ENCODE measurements at regions not wholly inside any gene's neighbourhood (a gene's known extent, or its start where the extent isn't known, plus 50 kb on each side); places are given as distances from the start of the nearest gene placed in this dataset.

DNA sequence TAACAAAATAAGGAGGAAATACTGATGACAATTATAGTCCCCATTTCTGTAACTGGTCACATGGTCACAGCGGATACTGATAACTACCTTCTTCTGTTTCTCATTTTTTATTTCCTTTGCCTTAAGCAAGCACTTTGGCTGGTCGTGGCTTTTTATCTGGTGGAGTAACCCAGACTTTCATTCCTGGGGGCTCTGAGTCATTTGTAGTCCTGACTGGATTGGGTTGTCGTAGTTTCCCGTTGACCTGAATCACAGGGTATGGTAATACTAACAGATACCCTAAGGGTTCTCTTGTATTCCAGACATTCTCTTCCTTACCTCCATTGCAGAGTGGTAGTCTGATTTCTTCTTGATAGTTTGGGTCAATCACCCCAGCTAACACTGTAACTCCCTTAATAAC, 500.3 kb upstream of the ADGRB3 start:
- no peak for TF ChIP-seq ZNF687 (IDR thresholded peaks at IDR 0.05)
- TF ChIP-seq ESRRA (IDR thresholded peaks at IDR 0.05; ENCODE audit: low read length): no peak
- TF ChIP-seq, protein P1, sequence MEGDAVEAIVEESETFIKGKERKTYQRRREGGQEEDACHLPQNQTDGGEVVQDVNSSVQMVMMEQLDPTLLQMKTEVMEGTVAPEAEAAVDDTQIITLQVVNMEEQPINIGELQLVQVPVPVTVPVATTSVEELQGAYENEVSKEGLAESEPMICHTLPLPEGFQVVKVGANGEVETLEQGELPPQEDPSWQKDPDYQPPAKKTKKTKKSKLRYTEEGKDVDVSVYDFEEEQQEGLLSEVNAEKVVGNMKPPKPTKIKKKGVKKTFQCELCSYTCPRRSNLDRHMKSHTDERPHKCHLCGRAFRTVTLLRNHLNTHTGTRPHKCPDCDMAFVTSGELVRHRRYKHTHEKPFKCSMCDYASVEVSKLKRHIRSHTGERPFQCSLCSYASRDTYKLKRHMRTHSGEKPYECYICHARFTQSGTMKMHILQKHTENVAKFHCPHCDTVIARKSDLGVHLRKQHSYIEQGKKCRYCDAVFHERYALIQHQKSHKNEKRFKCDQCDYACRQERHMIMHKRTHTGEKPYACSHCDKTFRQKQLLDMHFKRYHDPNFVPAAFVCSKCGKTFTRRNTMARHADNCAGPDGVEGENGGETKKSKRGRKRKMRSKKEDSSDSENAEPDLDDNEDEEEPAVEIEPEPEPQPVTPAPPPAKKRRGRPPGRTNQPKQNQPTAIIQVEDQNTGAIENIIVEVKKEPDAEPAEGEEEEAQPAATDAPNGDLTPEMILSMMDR (IDR thresholded peaks at IDR 0.05 in 2 of 3, conservative IDR thresholded peaks at IDR 0.05 in 1 of 3; ENCODE audit: control insufficient read depth in 2 of 3, extremely low read depth in 1 of 3, insufficient read depth in 1 of 3, low read depth in 3 of 3, low read length in 3 of 3): no peak
- TF ChIP-seq E2F8 (IDR thresholded peaks at IDR 0.05; ENCODE audit: low read depth, partially characterized antibody): no peak
- TF ChIP-seq SMC3 (IDR thresholded peaks at IDR 0.05; ENCODE audit: borderline replicate concordance, low read length): no peak
- TF ChIP-seq, protein P2, sequence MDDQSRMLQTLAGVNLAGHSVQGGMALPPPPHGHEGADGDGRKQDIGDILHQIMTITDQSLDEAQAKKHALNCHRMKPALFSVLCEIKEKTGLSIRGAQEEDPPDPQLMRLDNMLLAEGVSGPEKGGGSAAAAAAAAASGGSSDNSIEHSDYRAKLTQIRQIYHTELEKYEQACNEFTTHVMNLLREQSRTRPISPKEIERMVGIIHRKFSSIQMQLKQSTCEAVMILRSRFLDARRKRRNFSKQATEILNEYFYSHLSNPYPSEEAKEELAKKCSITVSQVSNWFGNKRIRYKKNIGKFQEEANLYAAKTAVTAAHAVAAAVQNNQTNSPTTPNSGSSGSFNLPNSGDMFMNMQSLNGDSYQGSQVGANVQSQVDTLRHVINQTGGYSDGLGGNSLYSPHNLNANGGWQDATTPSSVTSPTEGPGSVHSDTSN (IDR thresholded peaks at IDR 0.05; ENCODE audit: insufficient replicate concordance, low read depth, low read length): no peak
- TF ChIP-seq ATF7 (IDR thresholded peaks at IDR 0.05; ENCODE audit: low read depth): no peak
- no peak for TF ChIP-seq POLR2AphosphoS5 (IDR thresholded peaks at IDR 0.05; ENCODE audit: low read length)
- no peak for TF ChIP-seq SPI1 (IDR thresholded peaks at IDR 0.05; ENCODE audit: borderline replicate concordance, insufficient read depth, low read depth, low read length)
